H9 (cell line): ENCODE measurements at regions not wholly inside any gene's neighbourhood (a gene's known extent, or its start where the extent isn't known, plus 50 kb on each side); places are given as distances from the start of the nearest gene placed in this dataset.

Experiments
- DNase-seq: peaks from one replicate; pipeline ENCODE4 v3.0.0-alpha.2; 2017
- H2AFZ ChIP-seq: one replicate; pipeline ENCODE4 v1.6.1; 2013; ENCODE audit warnings: mild to moderate bottlenecking, low read length, control low read depth, moderate library complexity
- H2AK5ac ChIP-seq: 2 replicates; pipeline ENCODE4 v1.6.1; 2013; ENCODE audit warnings: low read length, control low read depth, mixed read lengths; ENCODE audit not compliant: insufficient read length
- H2BK120ac ChIP-seq: one replicate; pipeline ENCODE4 v1.6.1; 2013; ENCODE audit warnings: low read depth, mild to moderate bottlenecking, low read length, control low read depth, inconsistent platforms; ENCODE audit not compliant: poor library complexity, severe bottlenecking
- H2BK12ac ChIP-seq: 2 replicates; pipeline ENCODE4 v1.6.1; 2013; ENCODE audit warnings: low read length, control low read depth, mixed read lengths, low read depth; ENCODE audit not compliant: insufficient read length
- H2BK15ac ChIP-seq: 2 replicates; pipeline ENCODE4 v1.6.1; 2013; ENCODE audit warnings: low read depth, low read length, control low read depth
- H2BK20ac ChIP-seq: one replicate; pipeline ENCODE4 v1.6.1; 2013; ENCODE audit warnings: low read depth, mild to moderate bottlenecking, low read length, control low read depth, inconsistent platforms; ENCODE audit not compliant: poor library complexity, severe bottlenecking
- H2BK5ac ChIP-seq: 2 replicates; pipeline ENCODE4 v1.6.1; 2013; ENCODE audit warnings: low read length, control low read depth, mixed read lengths; ENCODE audit not compliant: insufficient read length
- H3K14ac ChIP-seq: 2 replicates; pipeline ENCODE4 v1.6.1; 2013; ENCODE audit warnings: low read length, control low read depth; ENCODE audit not compliant: insufficient read depth
- H3K18ac ChIP-seq: 2 replicates; pipeline ENCODE4 v1.6.1; 2013; ENCODE audit warnings: low read depth, mild to moderate bottlenecking, mixed read lengths, low read length, control low read depth; ENCODE audit not compliant: insufficient read length
- H3K23ac ChIP-seq: 2 replicates; pipeline ENCODE4 v1.6.1; 2013; ENCODE audit warnings: low read length, control low read depth, mixed read lengths, low read depth; ENCODE audit not compliant: insufficient read length
- H3K23me2 ChIP-seq: 2 replicates; pipeline ENCODE4 v1.6.1; 2013; ENCODE audit warnings: low read depth, mild to moderate bottlenecking, mixed read lengths, low read length, control low read depth; ENCODE audit not compliant: insufficient read length, poor library complexity, severe bottlenecking
- H3K27ac ChIP-seq: 2 replicates; pipeline ENCODE4 v1.5.1; 2013; ENCODE audit warnings: low read length, control low read depth, mixed read lengths, low read depth; ENCODE audit not compliant: insufficient read length
- H3K27me3 ChIP-seq: 2 replicates; pipeline ENCODE4 v1.6.1; 2013; ENCODE audit warnings: low read length, control low read depth, inconsistent platforms; ENCODE audit not compliant: insufficient read depth
- H3K4ac ChIP-seq: 2 replicates; pipeline ENCODE4 v1.6.1; 2013; ENCODE audit warnings: low read depth, mild to moderate bottlenecking, control low read depth, inconsistent platforms, low read length, moderate library complexity
- H3K4me1 ChIP-seq: 2 replicates; pipeline ENCODE4 v1.6.1; 2013; ENCODE audit warnings: low read length, control low read depth, inconsistent platforms; ENCODE audit not compliant: insufficient read depth
- H3K4me2 ChIP-seq: 2 replicates; pipeline ENCODE4 v1.6.1; 2013; ENCODE audit warnings: low read length, control low read depth, mixed read lengths; ENCODE audit not compliant: insufficient read length, insufficient read depth
- H3K56ac ChIP-seq: 2 replicates; pipeline ENCODE4 v1.6.1; 2013; ENCODE audit warnings: low read depth, mild to moderate bottlenecking, mixed read lengths, low read length, control low read depth; ENCODE audit not compliant: insufficient read length
- H3K79me1 ChIP-seq: 2 replicates; pipeline ENCODE4 v1.6.1; 2013; ENCODE audit warnings: low read depth, mild to moderate bottlenecking, moderate library complexity, low read length, control low read depth, inconsistent platforms; ENCODE audit not compliant: insufficient read depth, poor library complexity, severe bottlenecking
- H3K79me2 ChIP-seq: 2 replicates; pipeline ENCODE4 v1.6.1; 2013; ENCODE audit warnings: low read length, control low read depth, inconsistent platforms; ENCODE audit not compliant: insufficient read depth
- H3K9ac ChIP-seq: 2 replicates; pipeline ENCODE4 v1.6.1; 2013; ENCODE audit warnings: low read length, control low read depth, mixed read lengths; ENCODE audit not compliant: insufficient read length; ENCODE audit errors: extremely low read depth
- H3K9me3 ChIP-seq: one replicate; pipeline ENCODE4 v1.6.1; 2013; ENCODE audit warnings: low read depth, low read length, inconsistent platforms; ENCODE audit not compliant: control insufficient read depth
- H3T11ph ChIP-seq: one replicate; pipeline ENCODE4 v1.6.1; 2013; ENCODE audit warnings: mild to moderate bottlenecking, low read length, control low read depth, inconsistent platforms
- H4K20me1 ChIP-seq: one replicate; pipeline ENCODE4 v1.6.1; 2013; ENCODE audit not compliant: control insufficient read depth, insufficient read length, insufficient read depth
- H4K5ac ChIP-seq: 2 replicates; pipeline ENCODE4 v1.6.1; 2013; ENCODE audit warnings: low read depth, mild to moderate bottlenecking, mixed read lengths, low read length, control low read depth; ENCODE audit not compliant: insufficient read length
- H4K8ac ChIP-seq: replicated peaks from 2 replicates; pipeline ENCODE4 v1.6.1; 2013; ENCODE audit warnings: low read length, control low read depth, mixed read lengths, low read depth; ENCODE audit not compliant: insufficient read length
- H4K91ac ChIP-seq: 2 replicates; pipeline ENCODE4 v1.6.1; 2013; ENCODE audit warnings: low read depth, mild to moderate bottlenecking, moderate library complexity, mixed read lengths, low read length, control low read depth; ENCODE audit not compliant: insufficient read length
- H3K27ac Mint-ChIP-seq, 3 experiments: 2 replicates in 2 of 3; 3 replicates in 1 of 3; pipeline ENCODE4 v1.8.0; 2020 to 2021; ENCODE audit warnings: mixed read lengths in 3 of 3, mild to moderate bottlenecking in 1 of 3, moderate library complexity in 1 of 3
- H3K27me3 Mint-ChIP-seq: 2 replicates; pipeline ENCODE4 v1.8.0; 2021; ENCODE audit warnings: low read depth, mild to moderate bottlenecking, moderate library complexity, mixed read lengths
- H3K36me3 Mint-ChIP-seq, 3 experiments: 2 replicates in 2 of 3; 3 replicates in 1 of 3; pipeline ENCODE4 v1.8.0; 2020 to 2021; ENCODE audit warnings: low read depth in 3 of 3, mixed read lengths in 3 of 3; ENCODE audit not compliant: insufficient read depth in 1 of 3
- H3K4me1 Mint-ChIP-seq, 2 experiments: 2 replicates each; pipeline ENCODE4 v1.8.0; 2020; ENCODE audit warnings: mixed read lengths in 2 of 2
- H3K4me3 Mint-ChIP-seq, 2 experiments: 2 replicates in 1 of 2; 3 replicates in 1 of 2; pipeline ENCODE4 v1.8.0; 2020 to 2021; ENCODE audit warnings: mild to moderate bottlenecking in 2 of 2, mixed read lengths in 2 of 2, moderate library complexity in 1 of 2
- H3K9me3 Mint-ChIP-seq, 2 experiments: 2 replicates in 1 of 2; 3 replicates in 1 of 2; pipeline ENCODE4 v1.8.0; 2020; ENCODE audit warnings: mild to moderate bottlenecking in 2 of 2, mixed read lengths in 2 of 2, moderate library complexity in 1 of 2
- CTCF ChIP-seq: fragments of 200-600 bp; sonication (generic); conservative IDR thresholded peaks from 3 replicates; pipeline ENCODE4 v1.8.0; 2021; ENCODE audit warnings: antibody characterized with exemption, mild to moderate bottlenecking
- WGBS: extraction: QIAGEN DNeasy Blood & Tissue Kit; methylation state at CpG from one replicate; pipeline ENCODE4 v1.1.7; 2013; ENCODE audit warnings: missing lambda C conversion rate, low lambda C conversion rate, mixed read lengths; ENCODE audit not compliant: insufficient read length; ENCODE audit errors: extremely low coverage; 5-methylcytosine and 5-hydroxymethylcytosine counted together

- H2BK5ac ChIP-seq = no peak overlapping the region
- H4K20me1 ChIP-seq = no peaks in the 10 kb centered on the region
- Mint-ChIP-seq H3K27ac (peak overlapping the region in 1 of 3 experiments; percentile 70; a peak in 1 of 7 replicates), H3K4me1 (peaks cover 6 to 7% of the 10 kb centered on the region in 2 experiments), H3K4me3 (no peak overlapping the region), H3K27me3 (peaks cover 17% of the 10 kb centered on the region), H3K36me3 (peaks cover 2 to 10% (median 5%) of the 10 kb centered on the region in 3 experiments; a peak in 4 of 7 replicates), H3K9me3 (peaks cover 3 to 9% of the 10 kb centered on the region in 2 experiments; a peak in 3 of 5 replicates)
- no peaks in the 10 kb centered on the region for H3K4me1 ChIP-seq
- no peak overlapping the region for H3T11ph ChIP-seq
- H3K27ac ChIP-seq = no peak overlapping the region
- peak overlapping the region; percentile 6 for H2AFZ ChIP-seq
- no peaks in the 10 kb centered on the region for H3K79me2 ChIP-seq
- no peaks in the 10 kb centered on the region for H3K9me3 ChIP-seq
- H3K4me2 ChIP-seq = no peak overlapping the region
- H3K9ac ChIP-seq = no peak overlapping the region
- H2BK12ac ChIP-seq = no peak overlapping the region
- no peak overlapping the region for H3K23ac ChIP-seq
- H4K91ac ChIP-seq = no peak overlapping the region
- no peaks in the 10 kb centered on the region for H3K79me1 ChIP-seq
- DNase-seq = peak; percentile 84
- no peaks in the 10 kb centered on the region for H3K23me2 ChIP-seq
- no peak overlapping the region for H2BK120ac ChIP-seq
- TF ChIP-seq CTCF = no peak
- no peak overlapping the region for H3K4ac ChIP-seq
- no peak overlapping the region for H3K14ac ChIP-seq
- WGBS = no CpG with 5 or more reads among the region's 2 CpGs
- H3K18ac ChIP-seq = peak overlapping the region; percentile 87
- no peak overlapping the region for H4K8ac ChIP-seq
- H2AK5ac ChIP-seq = no peak overlapping the region
- H2BK15ac ChIP-seq = no peak overlapping the region
- no peak overlapping the region for H3K56ac ChIP-seq
- no peak overlapping the region for H2BK20ac ChIP-seq
- no peaks in the 10 kb centered on the region; the same call in 1 of the 2 replicates for H3K27me3 ChIP-seq
- H4K5ac ChIP-seq = no peak overlapping the region
Measured at GRCh38 chr17:17416007-17416399, 60.8 kb upstream of the MED9 start.
